CD4-positive, alpha-beta T cell (primary cell): ENCODE measurements at regions not wholly inside any gene's neighbourhood (a gene's known extent, or its start where the extent isn't known, plus 50 kb on each side); places are given as distances from the start of the nearest gene placed in this dataset.

Experiments used
- ATAC-seq: fragments of 200-7000 bp; cut with Tn5 transposase; one replicate; pipeline ENCODE4 v1.10.0; 2022; ENCODE audit warnings: mild to moderate bottlenecking; ENCODE audit not compliant: poor library complexity
- CTCF ChIA-PET: fragments of 350-600 bp; sonication (Branson Sonifier 250); formaldehyde crosslinking; loops from one replicate; lab custom pipeline; 2021; ENCODE audit warnings: antibody characterized with exemption, inconsistent platforms; lab: Charles Lee
- POLR2A ChIA-PET: fragments of 350-600 bp; sonication (Branson Sonifier 250); formaldehyde crosslinking; loops from one replicate; lab custom pipeline; 2021; ENCODE audit warnings: antibody characterized with exemption, inconsistent platforms; lab: Charles Lee
- DNase-seq, 14 experiments: peaks; one replicate each; pipeline ENCODE4 v3.0.0-alpha.2; 2013 to 2020; ENCODE audit warnings: mixed read lengths in 2 of 14
- H3K27ac ChIP-seq, 2 donors: one replicate each; pipeline versions ENCODE4 v1.5.1 to v1.7.0; 2013; ENCODE audit warnings: low read length in 2 of 2, low read depth in 1 of 2, mild to moderate bottlenecking in 1 of 2
- H3K27me3 ChIP-seq, 2 experiments: 1 replicate in 1 of 2; 2 replicates in 1 of 2; pipeline versions ENCODE4 v1.6.1 to v1.7.0; 2013; ENCODE audit warnings: low read length in 2 of 2, control low read depth in 1 of 2, mild to moderate bottlenecking in 1 of 2, moderate library complexity in 1 of 2; ENCODE audit not compliant: insufficient read depth in 2 of 2, control insufficient read depth in 1 of 2
- H3K36me3 ChIP-seq: one replicate; pipeline ENCODE4 v1.6.1; 2013; ENCODE audit warnings: low read length, control low read depth; ENCODE audit not compliant: insufficient read depth
- H3K4me1 ChIP-seq: one replicate; pipeline ENCODE4 v1.6.1; 2013; ENCODE audit warnings: low read length, control low read depth; ENCODE audit not compliant: insufficient read depth
- H3K4me3 ChIP-seq: one replicate; pipeline ENCODE4 v1.5.1; 2013; ENCODE audit warnings: mild to moderate bottlenecking, low read length, moderate library complexity
- H3K9me3 ChIP-seq, 2 experiments: 1 replicate in 1 of 2; 2 replicates in 1 of 2; pipeline versions ENCODE4 v1.6.1 to v1.7.0; 2013; ENCODE audit warnings: low read length in 2 of 2, mild to moderate bottlenecking in 2 of 2, control low read depth in 1 of 2, moderate library complexity in 1 of 2; ENCODE audit not compliant: control insufficient read depth in 1 of 2, insufficient read depth in 1 of 2
- H3K27ac Mint-ChIP-seq: one replicate; pipeline ENCODE4 v1.8.0; 2020; ENCODE audit warnings: mixed read lengths
- H3K27me3 Mint-ChIP-seq: one replicate; pipeline ENCODE4 v1.8.0; 2021; ENCODE audit warnings: mixed read lengths
- H3K36me3 Mint-ChIP-seq: one replicate; pipeline ENCODE4 v1.8.0; 2021; ENCODE audit warnings: low read depth, mixed read lengths
- H3K4me1 Mint-ChIP-seq: one replicate; pipeline ENCODE4 v1.8.0; 2021; ENCODE audit warnings: low read depth, mixed read lengths
- H3K4me3 Mint-ChIP-seq: one replicate; pipeline ENCODE4 v1.8.0; 2020; ENCODE audit warnings: mild to moderate bottlenecking, mixed read lengths
- H3K9me3 Mint-ChIP-seq: one replicate; pipeline ENCODE4 v1.8.0; 2020; ENCODE audit warnings: mixed read lengths
- intact Hi-C, 2 experiments: fragments of 100-400 bp; cut with DNase I in 1 of 2; cut with micrococcal nuclease in 1 of 2; formaldehyde crosslinking; loops; one replicate each; pipeline versions ENCODE4 v1.15.1 to v1.9.0; 2023 to 2025; cut with DNase I, micrococcal nuclease
- TF ChIP-seq, protein P1 (sequence below): fragments of 200-600 bp; IDR thresholded peaks from one replicate; pipeline ENCODE4 v1.8.0; 2022; ENCODE audit warnings: antibody characterized with exemption, mild to moderate bottlenecking

DNA sequence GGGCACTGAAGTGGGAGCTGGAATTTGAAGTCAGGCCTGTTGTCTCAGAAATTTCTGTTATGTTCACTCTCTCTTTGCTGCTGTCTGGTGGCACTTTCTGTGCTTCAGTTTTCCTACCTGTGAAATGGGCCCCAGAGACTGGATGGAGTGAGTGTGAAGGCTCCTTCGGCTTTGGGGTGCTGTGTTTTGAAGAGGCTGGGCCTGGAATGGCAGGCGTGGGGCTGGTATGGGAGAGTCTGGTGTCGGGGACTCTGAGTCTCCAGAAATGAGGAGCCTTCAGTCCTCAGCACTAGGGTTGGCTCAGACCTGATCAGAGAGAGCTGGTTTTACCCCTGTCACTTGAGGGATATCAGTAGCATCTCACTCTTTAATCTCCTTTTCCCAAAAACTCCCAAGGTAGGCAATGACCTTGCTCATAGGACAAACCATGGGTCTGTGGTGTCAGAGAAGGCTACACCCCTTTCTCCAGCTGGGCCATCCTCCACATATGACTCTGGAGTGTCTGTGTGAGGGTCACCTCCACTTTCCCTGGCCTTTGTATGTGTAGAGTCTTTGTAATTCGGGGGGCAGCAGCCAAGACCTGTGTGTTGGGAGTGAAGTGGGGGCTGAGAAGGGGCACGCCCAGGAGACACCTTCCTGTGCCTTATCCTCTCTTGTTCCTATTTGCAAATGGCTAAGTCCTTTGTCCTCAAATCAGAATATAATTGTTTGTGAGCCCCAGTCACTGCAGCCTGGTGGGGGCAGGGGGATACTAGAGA is 279.9 kb downstream of the PTPRU start:
- ATAC-seq = no peak
- H3K4me1 ChIP-seq = no peaks in the 10 kb centered on the region
- POLR2A ChIA-PET = no interaction called here
- Mint-ChIP-seq H3K27ac (no peak overlapping the region), H3K9me3 (no peaks in the 10 kb centered on the region), H3K27me3 (peaks cover 24% of the 10 kb centered on the region), H3K4me1 (no peaks in the 10 kb centered on the region), H3K4me3 (no peak overlapping the region), H3K36me3 (no peaks in the 10 kb centered on the region)
- no peak for DNase-seq
- H3K36me3 ChIP-seq = no peaks in the 10 kb centered on the region
- CTCF ChIA-PET = no interaction called here
- intact Hi-C loops = no loop called here
- no peak overlapping the region for H3K4me3 ChIP-seq
- TF ChIP-seq, protein P1, sequence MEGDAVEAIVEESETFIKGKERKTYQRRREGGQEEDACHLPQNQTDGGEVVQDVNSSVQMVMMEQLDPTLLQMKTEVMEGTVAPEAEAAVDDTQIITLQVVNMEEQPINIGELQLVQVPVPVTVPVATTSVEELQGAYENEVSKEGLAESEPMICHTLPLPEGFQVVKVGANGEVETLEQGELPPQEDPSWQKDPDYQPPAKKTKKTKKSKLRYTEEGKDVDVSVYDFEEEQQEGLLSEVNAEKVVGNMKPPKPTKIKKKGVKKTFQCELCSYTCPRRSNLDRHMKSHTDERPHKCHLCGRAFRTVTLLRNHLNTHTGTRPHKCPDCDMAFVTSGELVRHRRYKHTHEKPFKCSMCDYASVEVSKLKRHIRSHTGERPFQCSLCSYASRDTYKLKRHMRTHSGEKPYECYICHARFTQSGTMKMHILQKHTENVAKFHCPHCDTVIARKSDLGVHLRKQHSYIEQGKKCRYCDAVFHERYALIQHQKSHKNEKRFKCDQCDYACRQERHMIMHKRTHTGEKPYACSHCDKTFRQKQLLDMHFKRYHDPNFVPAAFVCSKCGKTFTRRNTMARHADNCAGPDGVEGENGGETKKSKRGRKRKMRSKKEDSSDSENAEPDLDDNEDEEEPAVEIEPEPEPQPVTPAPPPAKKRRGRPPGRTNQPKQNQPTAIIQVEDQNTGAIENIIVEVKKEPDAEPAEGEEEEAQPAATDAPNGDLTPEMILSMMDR = no peak
- H3K27me3 ChIP-seq = peaks cover 4 to 5% of the 10 kb centered on the region in 2 experiments
- no peak overlapping the region for H3K27ac ChIP-seq
- H3K9me3 ChIP-seq = no peaks in the 10 kb centered on the region

DNA sequence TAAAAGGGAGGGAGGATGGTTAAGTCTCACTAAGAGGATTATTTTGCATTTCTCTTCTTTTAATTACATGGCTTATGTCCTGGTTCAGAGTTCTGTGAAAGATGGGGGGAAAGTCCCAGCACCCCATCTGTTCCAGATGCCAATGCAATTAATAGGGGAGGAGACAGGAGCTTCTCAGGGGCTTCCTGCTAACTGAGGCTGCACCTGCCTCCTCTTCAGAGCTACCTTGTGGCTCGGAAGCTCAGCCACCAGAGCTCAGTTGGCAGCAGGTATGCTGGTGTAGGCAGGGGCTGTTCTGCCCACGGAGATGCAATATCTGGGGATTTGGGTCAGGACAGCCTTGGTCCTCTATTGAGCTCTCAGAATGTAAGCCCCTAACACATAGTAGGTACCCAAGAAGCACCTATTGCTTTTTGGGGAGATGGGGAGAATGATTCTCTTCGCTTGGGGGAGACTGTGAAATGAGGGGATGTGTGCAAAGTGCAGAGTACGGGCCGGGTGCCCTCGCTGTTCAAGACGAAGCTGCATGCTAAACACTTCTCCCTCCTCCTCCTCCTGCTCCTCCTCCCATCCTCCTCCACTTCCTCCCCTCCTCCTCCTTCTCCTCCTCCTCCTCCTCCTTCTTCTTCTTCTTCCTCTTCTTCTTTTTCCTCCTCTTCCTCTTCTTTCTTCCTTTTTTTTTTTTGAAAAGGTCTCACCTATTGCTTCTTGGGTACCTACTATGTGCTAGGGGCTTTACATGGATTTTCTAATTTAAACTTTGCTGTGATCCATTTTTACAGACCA is 279.0 kb downstream of the PTPRU start:
- Histone ChIP-seq H3K27me3 (peaks cover 4 to 5% of the 10 kb centered on the region in 2 experiments), H3K4me3 (no peak overlapping the region), H3K27ac (no peak overlapping the region), H3K4me1 (no peaks in the 10 kb centered on the region), H3K9me3 (no peaks in the 10 kb centered on the region), H3K36me3 (no peaks in the 10 kb centered on the region)
- ATAC-seq = no peak
- ChIA-PET CTCF (no interaction called here), POLR2A (interaction anchor here (0.5 kb wide), 1 partner anchor 464 kb away, joined by 3 read pairs; no protein-coding TSS in a partner anchor)
- H3K4me1 Mint-ChIP-seq = no peaks in the 10 kb centered on the region
- no peak overlapping the region for H3K4me3 Mint-ChIP-seq
- peaks cover 21% of the 10 kb centered on the region for H3K27me3 Mint-ChIP-seq
- H3K27ac Mint-ChIP-seq = no peak overlapping the region
- DNase-seq = no peak
- no peaks in the 10 kb centered on the region for H3K9me3 Mint-ChIP-seq
- H3K36me3 Mint-ChIP-seq = no peaks in the 10 kb centered on the region
- TF ChIP-seq, protein P1 = no peak
- intact Hi-C loops = no loop called here

- Histone ChIP-seq H3K27me3 (peaks cover 4 to 5% of the 10 kb centered on the region in 2 experiments), H3K9me3 (no peaks in the 10 kb centered on the region), H3K4me3 (no peak overlapping the region), H3K36me3 (no peaks in the 10 kb centered on the region), H3K4me1 (no peaks in the 10 kb centered on the region), H3K27ac (no peak overlapping the region)
- Mint-ChIP-seq H3K27me3 (peaks cover 17% of the 10 kb centered on the region), H3K4me3 (no peak overlapping the region), H3K9me3 (no peaks in the 10 kb centered on the region), H3K4me1 (no peaks in the 10 kb centered on the region), H3K36me3 (no peaks in the 10 kb centered on the region), H3K27ac (no peak overlapping the region)
- intact Hi-C loops = no loop called here
- ChIA-PET POLR2A (no interaction called here), CTCF (no interaction called here)
- DNase-seq = no peak
- TF ChIP-seq, protein P1 = no peak
- no peak for ATAC-seq
These were observed 278.2 kb downstream of the PTPRU start for GRCh38 chr1:29514361-29515169.
